GM12865 (cell line): ENCODE measurements at regions not wholly inside any gene's neighbourhood (a gene's known extent, or its start where the extent isn't known, plus 50 kb on each side); places are given as distances from the start of the nearest gene placed in this dataset.

ENCODE experiments used
- DNase-seq: peaks from one replicate; pipeline ENCODE4 v3.0.0; 2010; ENCODE audit warnings: low read depth
- H3K4me3 ChIP-seq: 2 replicates; pipeline ENCODE4 v1.5.1; 2011; ENCODE audit warnings: mild to moderate bottlenecking, low read depth, low read length, control low read depth
- TF ChIP-seq, protein P1 (sequence below): IDR thresholded peaks from 2 replicates; pipeline ENCODE4 v1.5.1; 2011; ENCODE audit warnings: low read length, control low read depth, low read depth, inconsistent platforms; ENCODE audit not compliant: insufficient read depth; ENCODE audit errors: missing control alignments

DNA sequence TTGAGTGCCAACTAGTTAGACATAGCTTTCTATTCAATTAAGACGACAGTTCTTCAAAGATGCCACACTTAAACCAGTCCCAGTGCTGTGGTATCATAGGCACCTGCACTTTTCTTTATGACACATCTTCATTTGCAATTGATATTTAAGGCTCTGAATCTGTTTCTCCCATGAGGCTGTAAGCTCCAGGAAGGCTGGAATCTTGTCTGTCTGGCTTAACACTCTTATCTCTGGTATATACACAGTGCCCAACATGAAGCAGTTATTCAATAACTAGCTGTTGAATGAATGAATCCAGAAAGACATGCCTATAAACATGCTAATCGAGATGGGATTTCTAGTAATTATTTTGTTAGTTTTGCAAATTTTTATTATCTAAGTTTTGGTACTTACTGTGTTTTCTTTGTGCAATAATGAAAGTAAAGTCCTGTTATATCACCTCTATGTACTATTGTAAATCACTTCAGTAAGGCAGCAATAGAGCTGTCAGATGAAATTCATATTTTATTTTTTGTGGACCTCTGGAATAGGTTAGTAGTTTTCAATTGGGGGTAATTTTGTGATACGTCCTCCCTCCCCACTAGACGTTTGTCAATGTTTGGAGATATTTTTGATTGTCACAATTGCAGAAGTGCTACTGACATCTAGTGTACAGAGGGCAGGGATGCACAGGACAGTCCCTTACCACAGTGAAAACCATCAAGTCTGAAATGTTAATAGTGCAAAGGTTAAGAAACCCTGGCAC, 51.3 kb upstream of the STEAP4 start:
- peak; percentile 39 for DNase-seq
- H3K4me3 ChIP-seq, result peak overlapping the region; percentile 7; the same call in 1 of the 2 replicates

DNA sequence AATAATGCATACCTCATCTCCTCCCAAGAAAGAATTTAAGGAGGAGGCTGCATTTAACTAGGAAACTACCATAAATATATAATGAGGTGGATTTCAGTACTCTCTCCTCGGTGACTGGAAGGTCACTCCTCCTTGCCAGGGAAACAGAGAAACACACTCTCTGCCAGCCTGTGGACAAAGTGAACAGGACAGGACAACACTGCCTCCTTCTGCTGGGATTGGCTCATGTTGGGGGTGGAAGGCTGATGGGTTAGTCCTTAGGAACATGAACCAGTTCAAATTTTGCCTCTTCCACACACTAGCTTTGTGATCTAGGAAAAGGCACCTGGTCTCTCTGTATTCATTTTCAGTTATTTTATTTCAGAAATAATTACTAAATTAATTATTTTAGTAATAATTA, 50.6 kb upstream of the STEAP4 start:
- TF ChIP-seq, protein P1, sequence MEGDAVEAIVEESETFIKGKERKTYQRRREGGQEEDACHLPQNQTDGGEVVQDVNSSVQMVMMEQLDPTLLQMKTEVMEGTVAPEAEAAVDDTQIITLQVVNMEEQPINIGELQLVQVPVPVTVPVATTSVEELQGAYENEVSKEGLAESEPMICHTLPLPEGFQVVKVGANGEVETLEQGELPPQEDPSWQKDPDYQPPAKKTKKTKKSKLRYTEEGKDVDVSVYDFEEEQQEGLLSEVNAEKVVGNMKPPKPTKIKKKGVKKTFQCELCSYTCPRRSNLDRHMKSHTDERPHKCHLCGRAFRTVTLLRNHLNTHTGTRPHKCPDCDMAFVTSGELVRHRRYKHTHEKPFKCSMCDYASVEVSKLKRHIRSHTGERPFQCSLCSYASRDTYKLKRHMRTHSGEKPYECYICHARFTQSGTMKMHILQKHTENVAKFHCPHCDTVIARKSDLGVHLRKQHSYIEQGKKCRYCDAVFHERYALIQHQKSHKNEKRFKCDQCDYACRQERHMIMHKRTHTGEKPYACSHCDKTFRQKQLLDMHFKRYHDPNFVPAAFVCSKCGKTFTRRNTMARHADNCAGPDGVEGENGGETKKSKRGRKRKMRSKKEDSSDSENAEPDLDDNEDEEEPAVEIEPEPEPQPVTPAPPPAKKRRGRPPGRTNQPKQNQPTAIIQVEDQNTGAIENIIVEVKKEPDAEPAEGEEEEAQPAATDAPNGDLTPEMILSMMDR, result no peak
- no peak overlapping the region for H3K4me3 ChIP-seq
- peak; percentile 11 for DNase-seq

More for the DNA sequence above, 51.3 kb upstream of the STEAP4 start:
- TF ChIP-seq, protein P1, result peak; percentile 43
